ENCODE measurements at regions not wholly inside any gene's neighbourhood (a gene's known extent, or its start where the extent isn't known, plus 50 kb on each side); places are given as distances from the start of the nearest gene placed in this dataset.

DNA sequence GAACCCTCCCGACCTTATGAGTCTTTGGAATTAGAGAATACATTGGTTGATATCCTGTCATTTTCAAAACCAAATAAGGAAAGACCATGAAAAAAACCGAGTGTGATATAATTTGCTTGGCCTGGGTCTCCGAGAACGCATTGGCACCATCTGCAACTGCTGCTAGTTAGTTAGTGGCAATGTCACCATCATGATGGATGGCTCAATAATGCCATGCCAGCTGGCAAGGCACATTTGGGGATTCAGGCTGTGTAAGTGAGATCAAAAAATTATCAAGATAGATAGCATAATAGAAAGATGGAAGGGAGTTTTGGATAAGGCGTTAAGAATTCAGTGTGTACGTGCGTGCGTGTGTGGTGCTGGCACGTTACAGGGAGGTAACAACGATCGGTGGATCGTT lies 134.7 kb upstream of the TCERG1L start:
- DNase-seq = no peak

- DNase-seq = no peak
These were observed 136.7 kb upstream of the TCERG1L start for GRCh38 chr10:131448171-131448570.

GRCh38 chr10:131448883-131449282 lies 137.4 kb upstream of the TCERG1L start:
- DNase-seq = no peak

GRCh38 chr10:131450216-131450765 lies 138.8 kb upstream of the TCERG1L start:
- no peak for DNase-seq

DNA sequence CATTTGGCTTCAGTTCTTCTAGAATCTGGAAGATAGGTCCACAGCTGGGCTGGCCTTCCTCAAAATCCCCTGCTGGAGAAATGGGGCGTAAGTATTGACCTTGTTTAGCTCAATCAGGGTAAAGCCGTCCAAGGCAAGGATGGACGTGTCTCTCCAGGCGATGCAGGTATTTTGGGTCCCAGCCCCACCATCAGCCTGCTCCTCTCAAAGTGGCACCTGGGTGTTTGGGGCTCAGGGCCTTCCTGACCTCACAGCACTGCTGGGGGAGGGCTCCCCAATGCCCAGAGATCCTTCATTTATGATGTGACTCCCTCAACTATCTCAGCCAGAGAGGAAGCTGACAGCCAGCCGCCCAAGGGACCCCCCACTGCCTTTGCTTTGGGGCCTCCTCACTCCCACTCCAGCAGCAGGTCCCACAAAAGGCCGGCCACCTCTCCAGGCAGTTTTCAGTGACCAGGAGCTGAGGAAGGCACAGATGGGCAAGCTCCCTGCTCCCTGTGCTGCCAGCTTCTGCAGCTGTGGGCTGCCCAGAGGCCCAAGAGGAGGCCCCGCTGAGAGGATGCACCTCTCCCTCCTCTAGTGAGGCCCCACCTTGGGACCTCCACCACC lies 140.0 kb upstream of the TCERG1L start:
- DNase-seq = no peak

GRCh38 chr10:131452926-131453720 lies 141.6 kb upstream of the TCERG1L start:
- DNase-seq = no peak

DNA sequence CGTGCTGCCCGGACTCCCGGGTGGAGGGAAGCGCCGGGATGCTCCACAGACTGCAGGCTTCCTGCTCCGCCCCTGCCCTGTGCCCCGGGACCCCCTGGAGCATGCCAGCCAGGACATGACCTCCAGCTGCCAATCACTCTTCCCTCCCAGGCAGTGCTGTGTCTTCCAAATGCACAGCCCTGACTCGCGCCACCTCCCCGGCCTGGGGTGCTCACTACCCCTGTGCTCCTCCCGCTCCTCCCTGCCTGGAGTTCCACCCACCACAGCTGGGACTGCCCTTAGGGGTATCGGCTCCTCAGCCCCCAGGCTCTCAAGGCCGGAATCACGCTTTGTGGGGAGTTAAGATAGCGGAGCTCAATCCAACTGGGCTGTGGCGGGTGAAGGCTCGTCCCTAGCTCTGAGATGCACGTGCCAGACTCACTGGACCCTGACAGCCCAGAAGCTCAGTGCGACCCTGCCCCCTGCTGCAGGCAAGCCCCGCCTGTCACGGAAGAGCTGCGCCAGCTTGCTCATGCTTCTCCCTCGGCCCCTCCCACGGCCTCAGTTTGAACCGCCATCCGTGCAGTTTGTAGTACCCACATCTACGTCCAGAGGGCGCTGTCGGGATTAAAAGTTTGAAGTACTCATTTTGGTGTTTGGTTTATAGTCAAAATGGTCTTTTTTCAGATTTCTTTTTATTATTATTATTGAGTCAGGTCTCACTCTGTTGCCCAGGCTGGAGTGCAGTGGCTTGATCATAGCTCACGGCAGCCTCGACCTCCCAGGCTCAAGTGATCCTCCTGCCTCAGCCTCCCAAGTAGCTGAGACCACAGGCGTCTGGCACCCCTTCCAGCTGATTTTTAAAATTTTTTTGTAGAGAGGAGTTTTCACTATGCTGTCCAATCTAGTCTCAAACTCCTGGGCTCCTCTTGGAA lies 142.5 kb upstream of the TCERG1L start:
- peak; percentile 64 for DNase-seq

- no peak for DNase-seq
These were observed 144.9 kb upstream of the TCERG1L start for GRCh38 chr10:131456411-131456810.

GRCh38 chr10:131461093-131461492 lies 149.6 kb upstream of the TCERG1L start:
- DNase-seq = no peak

DNA sequence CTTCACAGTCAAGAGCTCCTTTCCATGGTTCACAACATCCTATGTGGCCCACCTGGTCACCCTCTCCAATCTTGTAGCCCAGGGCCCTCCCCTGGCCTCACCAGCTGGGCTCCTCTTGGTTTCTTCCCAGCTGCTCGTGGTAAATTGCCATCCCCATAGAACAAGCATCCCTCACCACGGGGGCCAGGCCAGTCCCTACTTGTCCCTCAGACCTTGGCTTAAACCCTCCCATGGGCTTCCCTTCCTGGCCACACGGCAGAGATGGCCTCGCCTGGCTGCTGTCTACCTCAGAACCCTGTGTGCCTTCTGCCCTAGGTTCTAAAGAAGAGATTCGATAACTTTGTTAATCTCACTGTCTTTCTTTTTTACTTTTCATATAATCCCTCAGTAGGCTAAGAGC lies 153.3 kb upstream of the TCERG1L start:
- DNase-seq = no peak

DNA sequence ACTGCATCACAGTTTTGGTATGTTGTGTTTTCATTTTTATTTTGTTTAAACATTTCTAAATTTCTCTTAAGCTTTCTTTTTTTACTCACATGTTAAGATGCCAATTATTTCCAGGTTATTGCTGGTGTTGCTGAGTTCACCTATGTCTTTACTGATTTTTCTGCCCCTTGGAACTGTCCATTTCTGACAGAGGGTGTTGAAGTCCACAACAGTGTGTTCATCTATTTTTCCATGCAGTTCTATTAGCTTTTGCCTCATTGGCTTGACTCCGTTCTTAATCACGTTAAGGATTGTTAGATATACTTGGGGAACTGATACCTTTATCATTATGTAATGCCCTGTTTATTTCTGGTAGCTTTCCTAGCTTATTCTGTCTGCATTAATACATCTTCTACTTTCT lies 158.0 kb upstream of the TCERG1L start:
- no peak for DNase-seq

DNA sequence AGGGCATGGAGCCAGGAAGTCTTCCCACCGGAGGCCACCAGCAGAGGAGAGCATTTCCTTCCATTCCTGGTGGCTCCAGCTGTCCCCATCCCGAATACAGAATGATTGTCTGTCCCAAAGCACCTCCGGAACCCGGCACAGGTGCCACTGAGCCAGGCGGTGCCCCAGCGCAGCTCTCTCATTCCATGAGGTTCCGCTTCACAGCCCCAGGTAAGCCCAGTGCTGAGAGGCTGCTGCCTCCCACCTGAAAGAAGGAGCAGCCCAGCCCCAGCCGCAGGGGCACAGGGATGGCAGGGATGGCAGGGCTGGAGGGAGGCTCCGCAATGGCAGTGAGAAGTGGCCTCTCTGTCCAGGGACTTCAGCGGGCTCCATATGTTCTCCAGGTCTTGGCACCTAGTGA lies 162.1 kb upstream of the TCERG1L start:
- DNase-seq = no peak

- DNase-seq = no peak
These were observed 162.9 kb upstream of the TCERG1L start for GRCh38 chr10:131474416-131474815.

- DNase-seq = no peak
These were observed 163.5 kb upstream of the TCERG1L start for GRCh38 chr10:131475043-131475442.

- DNase-seq = no peak
These were observed 164.3 kb upstream of the TCERG1L start for GRCh38 chr10:131475803-131476202.

DNA sequence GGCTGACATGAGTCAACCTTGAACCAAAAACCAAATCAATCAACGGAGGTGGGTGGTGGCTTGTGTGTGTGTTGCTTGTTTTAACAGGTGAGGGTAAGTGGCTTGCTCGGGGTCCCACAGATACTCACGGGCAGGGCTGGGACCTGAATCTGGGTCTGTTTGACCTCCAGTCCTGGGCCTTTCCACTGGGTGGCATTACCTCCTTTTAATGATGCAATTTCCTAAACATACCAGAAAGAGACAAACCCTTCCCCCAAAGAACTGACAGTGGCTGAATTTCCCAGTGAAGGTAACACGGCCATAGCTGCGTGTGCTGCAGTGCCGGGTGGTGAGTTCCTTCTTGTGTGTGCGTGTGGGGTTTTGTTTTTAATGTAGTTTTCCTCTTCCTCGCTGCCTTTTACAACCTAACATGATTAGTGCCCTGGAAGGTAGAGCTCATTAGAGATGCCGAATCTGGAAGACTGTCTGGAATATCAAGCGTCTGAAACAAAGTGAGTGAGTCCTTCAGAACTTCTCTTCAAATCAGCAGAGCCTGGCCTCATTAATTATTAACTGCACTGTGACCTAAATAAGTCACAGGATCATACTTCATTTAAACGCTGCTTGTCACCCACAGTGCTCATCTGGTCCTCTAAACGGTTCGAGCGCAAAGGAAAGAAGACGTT lies 166.1 kb upstream of the TCERG1L start:
- DNase-seq = no peak

DNA sequence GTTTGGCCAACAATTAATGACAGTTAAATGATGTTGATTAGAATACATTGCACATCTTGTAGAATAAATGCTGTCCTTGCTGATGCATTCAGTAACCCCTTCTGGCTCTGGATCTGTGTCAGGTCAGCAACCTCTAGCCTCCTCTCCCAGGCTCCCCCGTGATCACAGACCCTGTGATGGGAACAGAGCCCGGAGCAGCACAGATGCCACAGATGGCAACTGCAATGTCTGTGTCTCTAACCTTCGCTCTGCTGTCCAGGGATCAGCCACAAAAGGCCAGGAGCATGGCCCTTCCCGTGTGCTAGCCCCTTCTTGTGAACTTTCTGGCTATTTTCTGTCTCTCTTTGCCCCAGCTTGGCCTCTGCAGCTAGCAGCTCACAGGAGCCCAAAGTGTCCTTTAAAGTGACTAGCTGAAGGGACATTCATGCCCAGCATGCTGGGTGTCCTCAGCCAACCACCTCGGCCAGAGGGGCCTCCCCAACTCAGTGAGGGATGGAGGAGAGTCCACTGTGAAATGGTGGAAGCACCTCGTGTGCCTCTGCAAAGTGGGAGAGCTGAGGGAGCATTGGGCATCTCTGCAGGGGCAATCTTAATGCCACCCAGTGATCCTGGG lies 167.0 kb upstream of the TCERG1L start:
- DNase-seq = no peak

- DNase-seq = no peak
These were observed 168.5 kb upstream of the TCERG1L start for GRCh38 chr10:131480066-131480465.

GRCh38 chr10:131480861-131481260 lies 169.3 kb upstream of the TCERG1L start:
- DNase-seq = no peak

DNA sequence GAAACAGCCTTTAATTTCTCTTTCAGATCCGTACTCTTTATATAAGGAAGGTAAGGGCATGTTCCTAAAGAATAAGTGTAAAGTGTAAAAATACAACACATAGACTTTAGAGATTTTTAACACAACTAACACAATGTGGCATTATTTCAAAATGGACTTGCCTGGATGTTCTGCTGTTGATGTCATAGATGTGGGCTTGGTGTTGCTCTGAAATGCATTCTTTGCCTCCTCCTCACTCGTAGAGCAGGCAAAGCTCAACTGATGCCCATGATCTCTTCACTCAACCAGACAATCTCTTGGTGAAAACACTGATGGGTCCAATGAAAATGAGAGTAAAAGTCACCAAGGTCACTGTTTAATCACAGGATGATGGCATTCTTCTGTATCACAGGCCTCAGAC lies 174.2 kb upstream of the TCERG1L start:
- DNase-seq = no peak

GRCh38 chr10:131487822-131488221 lies 176.3 kb upstream of the TCERG1L start:
- no peak for DNase-seq

DNA sequence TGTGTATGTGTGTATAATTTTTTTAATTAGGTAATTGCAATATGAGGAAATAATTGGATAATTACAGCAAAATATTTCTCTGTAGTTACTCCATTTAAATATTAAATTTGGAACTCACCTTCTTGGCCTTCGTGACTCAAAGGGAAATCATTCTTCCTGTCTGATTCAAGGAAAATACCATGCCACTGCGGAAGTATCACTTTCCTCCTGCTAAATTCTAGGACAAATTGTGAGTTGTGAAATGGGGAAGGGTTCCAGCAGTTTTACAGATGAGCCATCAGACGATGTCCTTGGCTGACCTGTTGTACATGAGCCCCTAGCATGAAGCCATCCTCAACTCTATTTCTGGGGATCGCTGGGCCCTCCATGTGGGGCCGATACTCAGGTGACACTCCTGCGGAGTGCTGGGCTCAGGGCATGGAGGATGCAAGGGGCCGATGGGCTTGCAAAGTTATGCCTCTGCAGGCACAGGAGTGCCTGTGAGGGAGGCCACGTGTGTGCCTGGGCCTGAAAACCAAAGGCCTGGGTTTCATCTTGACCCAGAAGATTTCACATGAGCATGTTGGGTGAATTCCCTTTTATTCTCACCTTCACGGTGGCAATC lies 179.6 kb upstream of the TCERG1L start:
- no peak for DNase-seq
